ENCODE measurements at regions not wholly inside any gene's neighbourhood (a gene's known extent, or its start where the extent isn't known, plus 50 kb on each side); places are given as distances from the start of the nearest gene placed in this dataset.

DNA sequence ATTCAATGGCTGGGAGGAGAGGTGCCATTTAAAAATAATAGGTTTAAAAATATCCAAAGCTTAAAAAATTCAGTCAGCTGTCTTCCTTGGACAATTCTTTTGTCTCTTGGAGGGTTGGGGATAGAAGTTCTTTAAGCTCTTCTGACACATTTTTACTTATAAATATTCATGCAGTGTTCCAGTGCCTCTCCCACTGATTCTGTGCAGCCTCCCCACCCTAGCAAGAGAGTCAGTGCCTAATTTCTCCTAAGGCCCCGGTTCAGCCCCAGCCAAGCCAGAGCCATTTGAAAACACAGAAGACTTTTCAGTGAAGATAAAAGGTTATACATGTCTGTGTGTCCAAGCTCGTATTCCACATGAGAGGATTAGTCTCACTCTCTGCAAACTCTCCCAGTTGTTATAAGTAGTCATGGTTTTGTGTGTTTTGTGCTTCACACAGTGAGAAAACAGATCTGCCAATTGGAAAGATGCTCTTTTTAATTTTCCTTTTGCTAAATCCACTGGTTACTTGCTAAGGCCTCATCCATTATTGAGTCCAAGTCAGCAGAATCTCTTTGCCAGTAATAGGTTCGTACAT, 141.3 kb downstream of the CD47 start:
- no peaks in the 10 kb centered on the region for H3K36me3 ChIP-seq
- no peak for DNase-seq
- no peaks in the 10 kb centered on the region for H3K9me3 ChIP-seq
- no peak for TF ChIP-seq POLR2A (IDR thresholded peaks at IDR 0.05)
- TF ChIP-seq, protein P1, sequence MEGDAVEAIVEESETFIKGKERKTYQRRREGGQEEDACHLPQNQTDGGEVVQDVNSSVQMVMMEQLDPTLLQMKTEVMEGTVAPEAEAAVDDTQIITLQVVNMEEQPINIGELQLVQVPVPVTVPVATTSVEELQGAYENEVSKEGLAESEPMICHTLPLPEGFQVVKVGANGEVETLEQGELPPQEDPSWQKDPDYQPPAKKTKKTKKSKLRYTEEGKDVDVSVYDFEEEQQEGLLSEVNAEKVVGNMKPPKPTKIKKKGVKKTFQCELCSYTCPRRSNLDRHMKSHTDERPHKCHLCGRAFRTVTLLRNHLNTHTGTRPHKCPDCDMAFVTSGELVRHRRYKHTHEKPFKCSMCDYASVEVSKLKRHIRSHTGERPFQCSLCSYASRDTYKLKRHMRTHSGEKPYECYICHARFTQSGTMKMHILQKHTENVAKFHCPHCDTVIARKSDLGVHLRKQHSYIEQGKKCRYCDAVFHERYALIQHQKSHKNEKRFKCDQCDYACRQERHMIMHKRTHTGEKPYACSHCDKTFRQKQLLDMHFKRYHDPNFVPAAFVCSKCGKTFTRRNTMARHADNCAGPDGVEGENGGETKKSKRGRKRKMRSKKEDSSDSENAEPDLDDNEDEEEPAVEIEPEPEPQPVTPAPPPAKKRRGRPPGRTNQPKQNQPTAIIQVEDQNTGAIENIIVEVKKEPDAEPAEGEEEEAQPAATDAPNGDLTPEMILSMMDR (IDR thresholded peaks at IDR 0.05) = no peak
- no peak overlapping the region for H3K27ac ChIP-seq
- intact Hi-C loops (cut with DNase I) = no loop called here
- WGBS, 2 donors = 98 to 100% methylated on average over 3 of the region's 3 CpGs
- no peaks in the 10 kb centered on the region for H3K27me3 ChIP-seq
- peaks cover 0 to 8% (median 0%) of the 10 kb centered on the region in 3 donors for H3K4me1 ChIP-seq
- H3K4me3 ChIP-seq = no peak overlapping the region

DNA sequence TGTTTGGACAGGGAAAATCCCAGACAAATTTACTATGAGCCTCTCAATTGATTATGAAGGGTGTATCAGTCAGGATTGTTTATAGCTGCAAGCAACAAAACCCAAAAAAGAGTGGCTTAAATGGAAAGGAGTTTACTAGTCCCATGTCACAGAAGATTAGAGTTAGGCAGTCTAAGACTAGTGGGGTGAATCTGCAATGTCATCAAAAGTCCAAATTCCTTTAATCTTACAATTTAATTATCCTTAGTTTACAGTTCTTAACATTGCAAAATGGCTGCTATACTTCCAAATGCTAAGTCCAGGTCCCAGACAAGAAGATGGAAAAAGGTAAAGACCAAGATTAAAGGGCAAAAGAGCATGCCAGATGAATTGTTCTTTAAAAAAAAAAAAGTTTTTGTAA, 143.6 kb downstream of the CD47 start:
- Histone ChIP-seq H3K27me3 (no peaks in the 10 kb centered on the region), H3K4me3 (no peak overlapping the region), H3K27ac (no peak overlapping the region), H3K4me1 (peaks cover 0 to 26% (median 0%) of the 10 kb centered on the region in 3 donors), H3K36me3 (no peaks in the 10 kb centered on the region), H3K9me3 (no peaks in the 10 kb centered on the region)
- DNase-seq = no peak
- intact Hi-C loops (cut with DNase I) = no loop called here
- TF ChIP-seq, protein P1 (IDR thresholded peaks at IDR 0.05) = no peak

DNA sequence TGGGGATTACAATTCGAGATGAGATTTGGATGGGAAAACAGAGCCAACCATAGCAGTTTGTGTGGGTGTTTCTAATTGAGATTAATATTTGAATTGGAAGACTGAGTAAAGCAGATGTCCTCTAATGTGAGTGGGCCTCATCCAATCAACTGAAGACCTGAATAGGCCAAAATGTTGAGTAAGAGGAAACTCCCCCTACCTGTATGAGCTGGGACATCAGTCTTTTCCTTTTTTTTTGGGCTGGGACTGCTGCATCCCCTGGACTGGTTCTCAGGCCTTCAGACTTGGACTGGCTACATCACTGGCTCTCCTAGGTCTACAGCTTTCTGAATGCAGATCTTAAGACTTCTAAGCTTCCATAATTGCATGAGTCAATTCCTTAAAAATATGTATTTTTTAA, 144.1 kb downstream of the CD47 start:
- Histone ChIP-seq H3K27me3 (no peaks in the 10 kb centered on the region), H3K9me3 (no peaks in the 10 kb centered on the region), H3K4me1 (peaks cover 0 to 26% (median 0%) of the 10 kb centered on the region in 3 donors), H3K4me3 (no peak overlapping the region), H3K36me3 (no peaks in the 10 kb centered on the region), H3K27ac (no peak overlapping the region)
- TF ChIP-seq POLR2A (IDR thresholded peaks at IDR 0.05) = no peak
- TF ChIP-seq, protein P1 (IDR thresholded peaks at IDR 0.05) = no peak
- 60 to 90% methylated on average over 1 of the region's 1 CpG for WGBS, 2 donors
- intact Hi-C loops (cut with DNase I) = no loop called here
- no peak for DNase-seq

DNA sequence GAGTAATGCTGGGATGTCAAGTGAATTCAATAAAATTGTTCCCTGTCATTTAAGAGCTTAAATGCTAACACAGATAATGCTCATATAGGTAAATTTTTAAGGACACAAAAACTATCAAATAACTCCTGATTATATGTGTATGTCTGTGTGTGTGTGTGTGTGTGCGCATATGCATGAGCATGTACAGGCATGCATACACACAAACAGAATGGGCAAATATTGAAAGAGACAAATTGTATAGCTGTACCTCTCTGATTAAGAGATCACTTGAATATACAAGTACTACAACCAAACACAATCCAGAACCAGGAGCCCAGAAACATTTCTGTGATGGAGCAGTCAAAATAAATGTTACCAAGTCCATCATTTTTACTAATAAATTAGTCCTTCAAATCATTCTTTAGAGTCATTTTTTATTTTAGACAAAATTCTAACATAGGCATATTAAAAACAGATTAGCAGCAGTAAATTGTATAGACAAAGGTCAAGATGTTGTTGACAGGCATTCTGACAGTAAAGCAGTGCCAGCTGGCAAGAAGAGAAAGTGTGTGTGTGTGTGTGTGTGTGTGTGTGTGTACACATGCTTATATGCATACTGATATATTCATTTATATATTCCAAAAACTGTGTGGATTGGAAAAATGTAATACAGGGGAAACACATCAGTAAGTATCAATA, 145.3 kb downstream of the CD47 start:
- no peaks in the 10 kb centered on the region for H3K27me3 ChIP-seq
- TF ChIP-seq, protein P1 (IDR thresholded peaks at IDR 0.05) = no peak
- TF ChIP-seq POLR2A (IDR thresholded peaks at IDR 0.05) = no peak
- 45 to 60% methylated on average over 1 of the region's 1 CpG for WGBS, 2 donors

DNA sequence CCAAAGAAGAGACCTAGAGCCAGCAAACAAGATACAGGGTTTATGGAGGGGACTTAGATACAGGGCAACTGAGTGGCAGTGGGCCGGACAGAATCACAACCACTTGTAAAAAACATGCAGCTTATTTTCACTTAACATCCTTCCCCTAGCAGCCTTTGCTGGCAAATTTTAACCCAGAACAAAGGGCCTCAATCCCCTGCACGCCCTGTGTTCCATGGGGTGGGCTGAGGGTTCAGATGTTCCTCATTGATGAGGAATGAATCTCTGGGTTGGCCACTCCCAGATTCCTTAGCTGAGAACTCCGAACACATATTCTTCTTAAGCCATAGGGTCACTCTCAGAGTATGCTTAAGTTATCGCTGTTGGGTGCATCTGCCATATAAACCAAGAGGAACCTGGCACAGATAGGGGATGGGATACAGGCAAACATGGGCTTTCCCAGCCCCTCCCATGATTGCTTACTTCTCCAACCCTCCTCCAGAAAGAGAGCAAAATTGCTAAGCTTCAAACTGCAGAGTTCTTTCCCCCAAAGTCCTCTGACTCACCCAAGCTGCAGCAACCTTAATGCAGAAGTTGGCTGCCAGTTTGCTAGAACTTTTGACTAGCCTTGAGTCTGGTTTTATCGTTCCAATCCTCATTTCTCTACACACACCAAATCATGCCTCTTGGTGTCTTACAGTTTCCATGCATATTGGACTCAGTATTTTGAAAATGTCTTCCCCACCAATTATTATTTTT, 146.9 kb downstream of the CD47 start:
- DNase-seq = no peak
- WGBS, 2 donors = 64 to 69% methylated on average over 5 of the region's 5 CpGs
- Histone ChIP-seq H3K4me1 (peaks cover 0 to 42% (median 5%) of the 10 kb centered on the region in 3 donors), H3K9me3 (no peaks in the 10 kb centered on the region), H3K4me3 (no peak overlapping the region), H3K27ac (no peak overlapping the region), H3K36me3 (no peaks in the 10 kb centered on the region), H3K27me3 (no peaks in the 10 kb centered on the region)
- intact Hi-C loops (cut with DNase I) = no loop called here
- TF ChIP-seq, protein P1 (IDR thresholded peaks at IDR 0.05) = no peak
- no peak for TF ChIP-seq POLR2A (IDR thresholded peaks at IDR 0.05)

More for the DNA sequence above, 145.3 kb downstream of the CD47 start:
- Histone ChIP-seq H3K4me3 (no peak overlapping the region), H3K9me3 (no peaks in the 10 kb centered on the region), H3K27ac (no peak overlapping the region), H3K4me1 (peaks cover 0 to 35% (median 0%) of the 10 kb centered on the region in 3 donors), H3K36me3 (no peaks in the 10 kb centered on the region)
- no peak for DNase-seq
- intact Hi-C loops (cut with DNase I) = no loop called here

Data from esophagus squamous epithelium (tissue), 5 donors.